ENCODE measurements at regions not wholly inside any gene's neighbourhood (a gene's known extent, or its start where the extent isn't known, plus 50 kb on each side); places are given as distances from the start of the nearest gene placed in this dataset.

GRCh38 chr11:101195294-101195693 is 65.7 kb upstream of the PGR start:
- no peak overlapping the region for H3K9ac ChIP-seq (ENCODE audit: insufficient read depth in 1 of 2, low read depth in 2 of 2, low read length in 2 of 2)
- no peaks in the 10 kb centered on the region for H4K20me1 ChIP-seq (replicated peaks; ENCODE audit: control insufficient read depth, insufficient read depth, low read length)
- no peak overlapping the region for H3K4me3 ChIP-seq
- no peaks in the 10 kb centered on the region for H3K9me3 ChIP-seq (replicated peaks; ENCODE audit: control insufficient read depth, insufficient read depth, low read depth, low read length)
- ChIA-PET POLR2A (no interaction called here), CTCF (ENCODE audit: low intra/inter-chr PET ratio) (no interaction called here)
- FAIRE-seq (no peak), DNase-seq (ENCODE audit: extremely low read depth in 1 of 4, low spot score in 3 of 4) (no peak), ATAC-seq (no peak)
- H3K27ac ChIP-seq (ENCODE audit: extremely low read depth, low read depth, low read length), result no peak overlapping the region
- H3K36me3 ChIP-seq (ENCODE audit: control insufficient read depth, insufficient read depth, low read length), result no peaks in the 10 kb centered on the region
- H3K79me2 ChIP-seq (ENCODE audit: control insufficient read depth, insufficient read depth, low read length), result no peaks in the 10 kb centered on the region
- no peak overlapping the region for H2AFZ ChIP-seq (ENCODE audit: low read depth, low read length)
- H3K27me3 ChIP-seq (ENCODE audit: control insufficient read depth in 2 of 2, insufficient read depth in 2 of 2, low read length in 2 of 2), result no peaks in the 10 kb centered on the region
- H3K4me1 ChIP-seq (replicated peaks in 1 of 2; ENCODE audit: control insufficient read depth in 2 of 2, insufficient read depth in 2 of 2, low read length in 2 of 2), result no peaks in the 10 kb centered on the region
- TF ChIP-seq KLF1 (tag; IDR thresholded peaks at IDR 0.05) (no peak), E2F6 (IDR thresholded peaks at IDR 0.05; ENCODE audit: borderline replicate concordance in 1 of 2, extremely low read depth in 1 of 2, insufficient read depth in 1 of 2, insufficient read length in 1 of 2, low read depth in 1 of 2, low read length in 1 of 2, poor library complexity in 1 of 2, severe bottlenecking in 1 of 2) (no peak), SRSF9 (IDR thresholded peaks at IDR 0.05; ENCODE audit: borderline replicate concordance, low read depth, low read length) (no peak), ZNF668 (CRISPR knock-in tag; IDR thresholded peaks at IDR 0.05) (no peak), ZNF280B (CRISPR knock-in tag; IDR thresholded peaks at IDR 0.05) (no peak), SMARCE1 (IDR thresholded peaks at IDR 0.05) (no peak), ZNF24 (IDR thresholded peaks at IDR 0.05) (no peak), HSF4 (CRISPR knock-in tag; IDR thresholded peaks at IDR 0.05; ENCODE audit: borderline replicate concordance) (no peak), EWSR1 (IDR thresholded peaks at IDR 0.05; ENCODE audit: borderline replicate concordance, low read depth, partially characterized antibody) (no peak), KDM5B (IDR thresholded peaks at IDR 0.05; ENCODE audit: insufficient replicate concordance, low read depth, low read length) (no peak), CGGBP1 (CRISPR knock-in tag; IDR thresholded peaks at IDR 0.05) (no peak)
- 3% methylated on average over 2 of the region's 2 CpGs for WGBS (ENCODE audit: insufficient coverage, low coverage, missing lambda C conversion rate)
- no peaks in the 10 kb centered on the region for H3K9me1 ChIP-seq (ENCODE audit: control insufficient read depth, insufficient read depth, low read length)
- no peak overlapping the region for H3K4me2 ChIP-seq (ENCODE audit: insufficient read depth, low read length)
- intact Hi-C loops (cut with micrococcal nuclease) (no loop called here), in situ Hi-C loops (cut with MboI) (no loop called here)
- BruUV-seq (replicated peaks), result no TSS peak
